MG63 (cell line): ENCODE measurements at regions not wholly inside any gene's neighbourhood (a gene's known extent, or its start where the extent isn't known, plus 50 kb on each side); places are given as distances from the start of the nearest gene placed in this dataset.

ENCODE experiments used
- DNase-seq: peaks from one replicate; pipeline ENCODE4 v3.0.0-alpha.2; 2020
- H3K27me3 ChIP-seq: fragments of 250-450 bp; sonication (Bioruptor Pico); 2 replicates; pipeline ENCODE4 v1.5.1; 2020; ENCODE audit warnings: mild to moderate bottlenecking, moderate library complexity
- H3K36me3 ChIP-seq: fragments of 250-450 bp; sonication (Bioruptor Pico); 2 replicates; pipeline ENCODE4 v1.5.1; 2020; ENCODE audit warnings: mild to moderate bottlenecking, moderate library complexity
- H3K4me3 ChIP-seq: fragments of 250-450 bp; sonication (Bioruptor Pico); 2 replicates; pipeline ENCODE4 v1.5.1; 2020; ENCODE audit warnings: mild to moderate bottlenecking, moderate library complexity
- H3K9me3 ChIP-seq: fragments of 250-450 bp; sonication (Bioruptor Pico); 2 replicates; pipeline ENCODE4 v1.5.1; 2020; ENCODE audit warnings: mild to moderate bottlenecking, moderate library complexity

GRCh38 chr2:203789618-203790017, 78.0 kb upstream of the CTLA4 start:
- no peak for DNase-seq
- Histone ChIP-seq H3K9me3 (no peaks in the 10 kb centered on the region), H3K4me3 (no peak overlapping the region), H3K27me3 (no peaks in the 10 kb centered on the region), H3K36me3 (no peaks in the 10 kb centered on the region)

- peak; percentile 77 for DNase-seq
- H3K36me3 ChIP-seq, result no peaks in the 10 kb centered on the region
Observed at GRCh38 chr2:203790134-203790852, 77.3 kb upstream of the CTLA4 start.

GRCh38 chr2:203796248-203797010, 71.1 kb upstream of the CTLA4 start:
- Histone ChIP-seq H3K27me3 (no peaks in the 10 kb centered on the region), H3K9me3 (no peaks in the 10 kb centered on the region), H3K36me3 (no peaks in the 10 kb centered on the region), H3K4me3 (no peak overlapping the region)
- DNase-seq, result no peak

More at GRCh38 chr2:203790134-203790852, 77.3 kb upstream of the CTLA4 start:
- Histone ChIP-seq H3K27me3 (no peaks in the 10 kb centered on the region), H3K4me3 (no peak overlapping the region), H3K9me3 (no peaks in the 10 kb centered on the region)

- H3K27me3 ChIP-seq, result no peaks in the 10 kb centered on the region
- H3K36me3 ChIP-seq, result no peaks in the 10 kb centered on the region
- DNase-seq, result no peak
- no peaks in the 10 kb centered on the region for H3K9me3 ChIP-seq
- H3K4me3 ChIP-seq, result no peak overlapping the region
Observed at GRCh38 chr2:203797276-203797675, 70.3 kb upstream of the CTLA4 start.

GRCh38 chr2:203797712-203798111, 69.9 kb upstream of the CTLA4 start:
- no peaks in the 10 kb centered on the region for H3K27me3 ChIP-seq
- DNase-seq, result no peak
- no peaks in the 10 kb centered on the region for H3K36me3 ChIP-seq
- H3K9me3 ChIP-seq, result no peaks in the 10 kb centered on the region
- H3K4me3 ChIP-seq, result no peak overlapping the region

- no peak overlapping the region for H3K4me3 ChIP-seq
- no peak for DNase-seq
- no peaks in the 10 kb centered on the region for H3K36me3 ChIP-seq
- H3K9me3 ChIP-seq, result no peaks in the 10 kb centered on the region
- no peaks in the 10 kb centered on the region for H3K27me3 ChIP-seq
Observed at GRCh38 chr2:203798296-203799087, 69.1 kb upstream of the CTLA4 start.

GRCh38 chr2:203799908-203800307, 67.7 kb upstream of the CTLA4 start:
- Histone ChIP-seq H3K4me3 (no peak overlapping the region), H3K27me3 (no peaks in the 10 kb centered on the region), H3K36me3 (no peaks in the 10 kb centered on the region), H3K9me3 (no peaks in the 10 kb centered on the region)
- no peak for DNase-seq

GRCh38 chr2:203800783-203801182, 66.8 kb upstream of the CTLA4 start:
- Histone ChIP-seq H3K4me3 (no peak overlapping the region), H3K36me3 (no peaks in the 10 kb centered on the region), H3K27me3 (no peaks in the 10 kb centered on the region), H3K9me3 (peaks cover 3% of the 10 kb centered on the region)
- no peak for DNase-seq

GRCh38 chr2:203802342-203803052, 65.1 kb upstream of the CTLA4 start:
- Histone ChIP-seq H3K4me3 (no peak overlapping the region), H3K9me3 (peaks cover 5% of the 10 kb centered on the region), H3K36me3 (no peaks in the 10 kb centered on the region), H3K27me3 (no peaks in the 10 kb centered on the region)
- DNase-seq, result peak; percentile 89

GRCh38 chr2:203803053-203803429, 64.5 kb upstream of the CTLA4 start:
- Histone ChIP-seq H3K27me3 (no peaks in the 10 kb centered on the region), H3K9me3 (peaks cover 5% of the 10 kb centered on the region), H3K4me3 (no peak overlapping the region), H3K36me3 (no peaks in the 10 kb centered on the region)
- no peak for DNase-seq

- Histone ChIP-seq H3K27me3 (no peaks in the 10 kb centered on the region), H3K4me3 (no peak overlapping the region), H3K36me3 (no peaks in the 10 kb centered on the region), H3K9me3 (peaks cover 5% of the 10 kb centered on the region)
- peak; percentile 93 for DNase-seq
Observed at GRCh38 chr2:203804070-203804469, 63.5 kb upstream of the CTLA4 start.

GRCh38 chr2:203804764-203805485, 62.6 kb upstream of the CTLA4 start:
- Histone ChIP-seq H3K9me3 (peaks cover 5% of the 10 kb centered on the region), H3K36me3 (no peaks in the 10 kb centered on the region), H3K4me3 (no peak overlapping the region), H3K27me3 (no peaks in the 10 kb centered on the region)
- peak; percentile 44 for DNase-seq

GRCh38 chr2:203805486-203805838, 62.1 kb upstream of the CTLA4 start:
- Histone ChIP-seq H3K36me3 (no peaks in the 10 kb centered on the region; the same call in 1 of the 2 replicates), H3K4me3 (no peak overlapping the region), H3K9me3 (peaks cover 5% of the 10 kb centered on the region), H3K27me3 (no peaks in the 10 kb centered on the region)
- DNase-seq, result no peak

- no peaks in the 10 kb centered on the region; the same call in 1 of the 2 replicates for H3K36me3 ChIP-seq
- no peak overlapping the region for H3K4me3 ChIP-seq
- DNase-seq, result no peak
- H3K27me3 ChIP-seq, result no peaks in the 10 kb centered on the region
- H3K9me3 ChIP-seq, result peaks cover 5% of the 10 kb centered on the region
Observed at GRCh38 chr2:203806761-203807160, 60.8 kb upstream of the CTLA4 start.

- peak; percentile 94 for DNase-seq
Observed at GRCh38 chr2:203808046-203808750, 59.4 kb upstream of the CTLA4 start.

More at GRCh38 chr2:203808046-203808750, 59.4 kb upstream of the CTLA4 start:
- no peaks in the 10 kb centered on the region for H3K27me3 ChIP-seq
- H3K36me3 ChIP-seq, result no peaks in the 10 kb centered on the region; the same call in 1 of the 2 replicates
- peaks cover 5% of the 10 kb centered on the region for H3K9me3 ChIP-seq
- H3K4me3 ChIP-seq, result no peak overlapping the region
